ENCODE measurements at regions not wholly inside any gene's neighbourhood (a gene's known extent, or its start where the extent isn't known, plus 50 kb on each side); places are given as distances from the start of the nearest gene placed in this dataset.

DNA sequence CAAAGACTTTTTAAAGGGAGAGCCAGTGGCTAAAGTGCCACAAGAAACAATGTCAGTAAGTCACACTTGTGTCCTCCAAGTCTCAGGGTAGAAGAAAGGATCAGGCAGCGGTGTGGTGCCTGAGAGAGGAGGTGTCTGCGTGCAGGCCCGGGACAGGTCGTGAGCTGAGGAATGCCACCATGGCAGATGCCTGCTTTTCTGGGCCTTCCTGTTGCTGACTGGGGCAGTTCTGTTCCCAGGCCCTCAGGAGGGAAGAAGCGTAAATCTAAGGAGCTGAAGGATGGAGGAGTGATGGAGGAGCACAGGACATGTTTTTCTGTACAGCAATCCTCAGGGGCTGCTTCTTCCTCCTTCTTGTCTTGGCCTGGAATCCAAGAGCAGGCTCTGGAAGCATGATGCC is 165.8 kb downstream of the ZBTB18 start:
- TF ChIP-seq CTCF (IDR thresholded peaks at IDR 0.05; ENCODE audit: insufficient read depth, low read depth, low read length, missing control alignments) = no peak
- no peak overlapping the region for H3K4me3 ChIP-seq (ENCODE audit: low read length)
- DNase-seq (ENCODE audit: low read depth) = no peak

- no peak for DNase-seq (ENCODE audit: low read depth)
- no peak for TF ChIP-seq CTCF (IDR thresholded peaks at IDR 0.05; ENCODE audit: insufficient read depth, low read depth, low read length, missing control alignments)
- no peak overlapping the region for H3K4me3 ChIP-seq (ENCODE audit: low read length)
These were observed 166.6 kb downstream of the ZBTB18 start for GRCh38 chr1:244217711-244218110.

- no peak for DNase-seq (ENCODE audit: low read depth)
- TF ChIP-seq CTCF (IDR thresholded peaks at IDR 0.05; ENCODE audit: insufficient read depth, low read depth, low read length, missing control alignments) = no peak
- H3K4me3 ChIP-seq (ENCODE audit: low read length) = no peak overlapping the region
These were observed 167.1 kb downstream of the ZBTB18 start for GRCh38 chr1:244218220-244218619.

- DNase-seq (ENCODE audit: low read depth) = no peak
- H3K4me3 ChIP-seq (ENCODE audit: low read length) = no peak overlapping the region
- TF ChIP-seq CTCF (IDR thresholded peaks at IDR 0.05; ENCODE audit: insufficient read depth, low read depth, low read length, missing control alignments) = no peak
These were observed 168.1 kb downstream of the ZBTB18 start for GRCh38 chr1:244219149-244219548.

DNA sequence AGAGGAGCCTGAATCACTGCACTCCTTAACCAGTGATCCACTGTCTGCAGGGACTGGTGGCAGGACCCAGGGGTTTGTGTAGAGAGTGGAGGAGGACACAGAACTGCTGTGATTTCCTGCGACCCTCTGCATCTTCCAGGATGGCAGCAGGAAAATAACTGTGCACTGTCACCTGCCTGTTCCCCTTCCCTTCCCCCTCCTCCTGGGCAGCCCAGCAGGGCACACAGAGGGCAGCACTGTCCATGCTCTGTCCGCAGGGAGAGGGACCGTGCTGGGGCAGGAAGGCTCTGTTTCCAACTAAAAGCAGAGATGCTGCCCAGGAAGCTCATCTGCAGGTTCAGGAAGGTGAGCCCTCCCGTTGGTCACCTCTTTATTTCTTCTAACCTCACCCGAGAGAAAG is 168.7 kb downstream of the ZBTB18 start:
- no peak for DNase-seq (ENCODE audit: low read depth)
- H3K4me3 ChIP-seq (ENCODE audit: low read length) = no peak overlapping the region
- no peak for TF ChIP-seq CTCF (IDR thresholded peaks at IDR 0.05; ENCODE audit: insufficient read depth, low read depth, low read length, missing control alignments)

DNA sequence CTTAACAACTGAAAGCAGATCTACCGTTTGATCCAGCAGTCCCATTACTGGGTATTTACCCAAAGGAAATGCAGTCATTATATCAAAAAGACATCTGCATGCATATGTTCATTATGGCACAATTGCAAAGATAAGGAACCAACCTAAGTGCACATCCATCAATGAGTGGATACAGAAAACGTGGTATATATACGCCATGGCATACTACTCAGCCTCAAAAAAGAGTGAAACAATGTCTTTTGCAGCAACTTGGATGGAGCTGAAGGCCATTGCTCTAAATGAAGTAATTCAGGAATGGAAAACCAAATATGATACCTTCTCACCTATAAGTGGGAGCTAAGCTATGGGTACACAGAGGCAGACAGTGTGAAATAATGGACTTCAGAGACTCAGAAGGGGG is 169.3 kb downstream of the ZBTB18 start:
- H3K4me3 ChIP-seq (ENCODE audit: low read length) = no peak overlapping the region
- no peak for DNase-seq (ENCODE audit: low read depth)
- TF ChIP-seq CTCF (IDR thresholded peaks at IDR 0.05; ENCODE audit: insufficient read depth, low read depth, low read length, missing control alignments) = no peak

GRCh38 chr1:244221991-244222390 is 170.9 kb downstream of the ZBTB18 start:
- no peak overlapping the region for H3K4me3 ChIP-seq (ENCODE audit: low read length)
- TF ChIP-seq CTCF (IDR thresholded peaks at IDR 0.05; ENCODE audit: insufficient read depth, low read depth, low read length, missing control alignments) = no peak
- DNase-seq (ENCODE audit: low read depth) = no peak

Measured in epithelial cell of esophagus (primary cell).